Endothelial cell of umbilical vein (primary cell): ENCODE measurements at regions not wholly inside any gene's neighbourhood (a gene's known extent, or its start where the extent isn't known, plus 50 kb on each side); places are given as distances from the start of the nearest gene placed in this dataset.

Experiments used
- BruUV-seq: library from RNA; stranded (reverse); fragments of 400-500 nt; replicated peaks from 2 replicates; lab custom pipeline; 2021; lab: Mats Ljungman, UMichigan
- CTCF ChIA-PET: fragments of 300-600, 350-600 bp; sonication (Branson Sonifier 250); formaldehyde crosslinking; loops from one replicate; lab custom pipeline; 2021; ENCODE audit warnings: antibody characterized with exemption, inconsistent platforms; lab: Charles Lee
- POLR2A ChIA-PET: fragments of 300-600, 350-600 bp; sonication (Branson Sonifier 250); formaldehyde crosslinking; loops from one replicate; lab custom pipeline; 2021; ENCODE audit warnings: antibody characterized with exemption, inconsistent platforms; lab: Charles Lee
- DNase-seq: peaks from one replicate; pipeline ENCODE4 v3.0.0-alpha.2; 2011; ENCODE audit warnings: low read depth, low spot score
- FAIRE-seq: peaks from 2 replicates; lab custom pipeline; 2011; peaks lifted over from hg19 to GRCh38; lab: Jason Lieb, UNC
- H2AFZ ChIP-seq: 2 replicates; pipeline ENCODE4 v1.6.0; 2012; ENCODE audit warnings: low read depth, low read length, control low read depth, inconsistent platforms
- H3K27ac ChIP-seq: 2 replicates; pipeline ENCODE4 v1.5.1; 2011; ENCODE audit warnings: low read depth, mild to moderate bottlenecking, control low read depth, low read length, moderate library complexity; ENCODE audit not compliant: insufficient read depth
- H3K27me3 ChIP-seq, 2 experiments: 2 replicates each; pipeline versions ENCODE4 v1.6.0 to v1.6.1; 2011; ENCODE audit warnings: low read length in 2 of 2, mixed read lengths in 1 of 2; ENCODE audit not compliant: control insufficient read depth in 2 of 2, insufficient read depth in 2 of 2
- H3K36me3 ChIP-seq, 2 experiments: 2 replicates in 1 of 2; 3 replicates in 1 of 2; pipeline ENCODE4 v1.5.1; 2011; ENCODE audit warnings: low read length in 2 of 2, mild to moderate bottlenecking in 1 of 2, moderate library complexity in 1 of 2; ENCODE audit not compliant: control insufficient read depth in 2 of 2, insufficient read depth in 2 of 2; ENCODE audit errors: extremely low read depth in 1 of 2
- H3K4me1 ChIP-seq: 3 replicates; pipeline ENCODE4 v1.5.1; 2011; ENCODE audit warnings: mild to moderate bottlenecking, low read length; ENCODE audit not compliant: control insufficient read depth, insufficient read depth; ENCODE audit errors: extremely low read depth
- H3K4me2 ChIP-seq: 2 replicates; pipeline ENCODE4 v1.6.1; 2011; ENCODE audit warnings: low read length, control low read depth, mixed read lengths; ENCODE audit not compliant: insufficient read depth
- H3K4me3 ChIP-seq, 3 experiments: fragments of 200-600 bp in 1 of 3; sonication (generic), shearing (Covaris generic) in 1 of 3; replicated peaks in 1 of 3; 2 replicates each; pipeline ENCODE4 v1.5.1; 2011 to 2016; ENCODE audit warnings: control low read depth in 3 of 3, low read length in 3 of 3, mild to moderate bottlenecking in 2 of 3, inconsistent platforms in 1 of 3, low read depth in 1 of 3, moderate library complexity in 1 of 3; ENCODE audit not compliant: insufficient read depth in 1 of 3
- H3K79me2 ChIP-seq: 2 replicates; pipeline ENCODE4 v1.6.0; 2012; ENCODE audit warnings: low read length, inconsistent platforms; ENCODE audit not compliant: control insufficient read depth, insufficient read depth
- H3K9ac ChIP-seq: replicated peaks from 2 replicates; pipeline ENCODE3; 2011; ENCODE audit warnings: low read length, control low read depth; ENCODE audit not compliant: insufficient read depth; ENCODE audit errors: extremely low read depth
- H3K9me1 ChIP-seq: replicated peaks from 3 replicates; pipeline ENCODE4 v1.6.0; 2011; ENCODE audit warnings: mild to moderate bottlenecking, low read length; ENCODE audit not compliant: control insufficient read depth, insufficient read depth; ENCODE audit errors: extremely low read depth
- H3K9me3 ChIP-seq: replicated peaks from 2 replicates; pipeline ENCODE4 v1.5.1; 2012; ENCODE audit warnings: low read length, inconsistent platforms; ENCODE audit not compliant: control insufficient read depth, insufficient read depth
- H4K20me1 ChIP-seq: replicated peaks from 2 replicates; pipeline ENCODE3; 2011; ENCODE audit warnings: mild to moderate bottlenecking, low read length; ENCODE audit not compliant: control insufficient read depth, insufficient read depth; ENCODE audit errors: extremely low read depth
- CTCF ChIP-seq, 2 donors: IDR thresholded peaks; 1 replicate in 1 of 2; 2 replicates in 1 of 2; pipeline ENCODE4 v1.5.1; 2011; ENCODE audit warnings: low read length in 2 of 2, mild to moderate bottlenecking in 2 of 2, moderate library complexity in 2 of 2, control low read depth in 1 of 2, inconsistent platforms in 1 of 2, low read depth in 1 of 2; ENCODE audit not compliant: insufficient read depth in 1 of 2; ENCODE audit errors: extremely low read depth in 1 of 2
- EZH2 ChIP-seq: IDR thresholded peaks from 2 replicates; pipeline ENCODE4 v1.6.1; 2012; ENCODE audit warnings: borderline replicate concordance, low read depth, mild to moderate bottlenecking, moderate library complexity, low read length, inconsistent platforms; ENCODE audit not compliant: severe bottlenecking
- FOS ChIP-seq: IDR thresholded peaks from 2 replicates; pipeline ENCODE4 v1.6.1; 2011; ENCODE audit warnings: mild to moderate bottlenecking, low read length, moderate library complexity, borderline replicate concordance; ENCODE audit not compliant: insufficient read depth
- GATA2 ChIP-seq: IDR thresholded peaks from 2 replicates; pipeline ENCODE4 v1.7.0; 2011; ENCODE audit warnings: low read depth, mild to moderate bottlenecking, moderate library complexity, mixed read lengths, low read length; ENCODE audit not compliant: insufficient read length, insufficient read depth
- JUN ChIP-seq: IDR thresholded peaks from 2 replicates; pipeline ENCODE4 v1.6.1; 2011; ENCODE audit warnings: borderline replicate concordance, low read depth; ENCODE audit not compliant: insufficient read length, insufficient read depth
- MAX ChIP-seq: IDR thresholded peaks from 2 replicates; pipeline ENCODE4 v1.6.1; 2011; ENCODE audit not compliant: insufficient read depth, insufficient read length
- MYC ChIP-seq: IDR thresholded peaks from one replicate; pipeline ENCODE4 v1.6.1; 2011; ENCODE audit warnings: mild to moderate bottlenecking, low read depth, low read length
- POLR2A ChIP-seq: IDR thresholded peaks from 2 replicates; pipeline ENCODE4 v1.6.1; 2012; ENCODE audit warnings: low read depth, mild to moderate bottlenecking, control low read depth, low read length
- POLR2AphosphoS5 ChIP-seq: IDR thresholded peaks from 2 replicates; pipeline ENCODE4 v1.6.1; 2012; ENCODE audit warnings: low read depth, mild to moderate bottlenecking, control low read depth, low read length, moderate library complexity; ENCODE audit not compliant: insufficient read depth
- dilution Hi-C: fragments of 300-500 bp; cut with MboI; formaldehyde crosslinking; loops from one replicate; pipeline ENCODE4 v1.15.0; 2019; ENCODE audit warnings: low sequenced_read_pairs; ENCODE audit not compliant: extremely low pct_ligation_motif_present
- intact Hi-C: fragments of 100-400 bp; cut with micrococcal nuclease; formaldehyde crosslinking; loops from one replicate; pipeline ENCODE4 v1.10.0; 2022

GRCh38 chr7:34222722-34223121, 317.4 kb downstream of the BMPER start:
- no TSS peak for BruUV-seq
- H3K4me1 ChIP-seq, result no peaks in the 10 kb centered on the region
- H3K79me2 ChIP-seq, result no peaks in the 10 kb centered on the region
- POLR2A ChIA-PET, result no interaction called here
- H3K9me1 ChIP-seq, result no peaks in the 10 kb centered on the region
- CTCF ChIA-PET, result interaction anchor here (1.0 to 1.2 kb wide), 2 partner anchors 98 to 374 kb away, joined by 4 read pairs; no protein-coding TSS in a partner anchor
- TF ChIP-seq POLR2A (no peak), GATA2 (no peak), EZH2 (no peak), MYC (no peak), FOS (no peak), JUN (no peak), CTCF (IDR thresholded peaks at IDR 0.05; ENCODE audit: extremely low read depth in 1 of 2, insufficient read depth in 1 of 2, low read depth in 1 of 2, low read length in 2 of 2) (no peak), POLR2AphosphoS5 (no peak), MAX (no peak)
- dilution Hi-C loops (no loop called here), intact Hi-C loops (loop anchor here (2.0 kb wide), 1 partner anchor 56 kb away; no protein-coding TSS in a partner anchor)
- H3K4me3 ChIP-seq, result no peak overlapping the region
- H3K36me3 ChIP-seq, result no peaks in the 10 kb centered on the region
- H2AFZ ChIP-seq, result no peak overlapping the region
- no peak overlapping the region for H3K27ac ChIP-seq
- H4K20me1 ChIP-seq, result no peaks in the 10 kb centered on the region
- no peak overlapping the region for H3K9ac ChIP-seq
- H3K9me3 ChIP-seq, result no peaks in the 10 kb centered on the region
- no peak overlapping the region for H3K4me2 ChIP-seq
- DNase-seq (no peak), FAIRE-seq (no peak)
- H3K27me3 ChIP-seq, result peaks cover 0 to 3% of the 10 kb centered on the region in 2 experiments
